Inflammatory macrophage treated with lipopolysaccharide for 4 hours (primary cell): ENCODE measurements at regions not wholly inside any gene's neighbourhood (a gene's known extent, or its start where the extent isn't known, plus 50 kb on each side); places are given as distances from the start of the nearest gene placed in this dataset.
"Not testable (repeated sequence)": the region's sequence is repeated elsewhere in the genome, so short reads cannot be mapped to it uniquely, and the experiment has no call there.

Experiments used
- DNase-seq: peaks from one replicate; pipeline ENCODE4 v3.0.0-alpha.2; 2020

- DNase-seq, result no peak
Observed at GRCh38 chr2:236417150-236417549, 152.5 kb upstream of the ACKR3 start.

- no peak for DNase-seq
Observed at GRCh38 chr2:236430584-236430983, 139.0 kb upstream of the ACKR3 start.

GRCh38 chr2:236434593-236434992 is 135.0 kb upstream of the ACKR3 start:
- DNase-seq, result no peak

- no peak for DNase-seq
Observed at GRCh38 chr2:236440110-236440881, 129.3 kb upstream of the ACKR3 start.

GRCh38 chr2:236444187-236444586 is 125.4 kb upstream of the ACKR3 start:
- no peak for DNase-seq

DNA sequence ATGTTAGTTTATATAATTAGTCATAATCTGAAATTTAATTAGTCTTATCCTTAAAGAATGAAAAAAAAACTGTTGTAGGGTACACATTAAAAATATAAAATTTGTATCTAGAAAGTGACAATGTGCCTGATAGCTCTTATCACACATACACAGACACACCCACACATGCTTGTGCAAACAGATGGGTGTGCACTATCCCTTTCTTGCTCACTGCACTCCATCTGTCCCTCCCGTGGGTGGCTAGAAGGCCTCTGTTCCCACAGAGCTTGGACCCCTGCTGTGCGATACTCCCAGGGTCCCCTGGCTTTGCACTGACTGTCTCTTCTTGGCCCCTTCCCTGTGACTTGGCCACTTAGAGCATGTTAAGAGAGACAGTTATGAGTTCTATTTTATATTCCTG is 123.9 kb upstream of the ACKR3 start:
- DNase-seq, result no peak

- DNase-seq, result no peak
Observed at GRCh38 chr2:236446521-236446920, 123.1 kb upstream of the ACKR3 start.

GRCh38 chr2:236449167-236449761 is 120.4 kb upstream of the ACKR3 start:
- no peak for DNase-seq

GRCh38 chr2:236452238-236452637 is 117.4 kb upstream of the ACKR3 start:
- no peak for DNase-seq

- DNase-seq, result no peak
Observed at GRCh38 chr2:236454076-236454475, 115.5 kb upstream of the ACKR3 start.

DNA sequence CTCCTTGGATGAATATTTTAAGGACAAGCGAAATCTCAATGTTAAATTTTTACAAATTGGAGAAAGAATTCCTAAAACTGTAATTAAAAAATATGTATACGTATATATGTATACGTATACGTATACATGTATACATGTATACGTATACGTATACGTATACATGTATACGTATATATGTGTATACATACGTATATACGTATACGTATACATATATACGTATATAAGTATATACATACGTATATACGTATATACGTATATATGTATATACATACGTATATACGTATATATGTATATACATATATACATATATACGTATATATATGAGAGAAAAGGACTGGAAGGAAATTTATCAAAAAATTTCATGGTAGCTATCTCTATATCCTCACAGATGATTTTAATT is 110.2 kb upstream of the ACKR3 start:
- no peak for DNase-seq

GRCh38 chr2:236464140-236464539 is 105.5 kb upstream of the ACKR3 start:
- DNase-seq, result no peak

DNA sequence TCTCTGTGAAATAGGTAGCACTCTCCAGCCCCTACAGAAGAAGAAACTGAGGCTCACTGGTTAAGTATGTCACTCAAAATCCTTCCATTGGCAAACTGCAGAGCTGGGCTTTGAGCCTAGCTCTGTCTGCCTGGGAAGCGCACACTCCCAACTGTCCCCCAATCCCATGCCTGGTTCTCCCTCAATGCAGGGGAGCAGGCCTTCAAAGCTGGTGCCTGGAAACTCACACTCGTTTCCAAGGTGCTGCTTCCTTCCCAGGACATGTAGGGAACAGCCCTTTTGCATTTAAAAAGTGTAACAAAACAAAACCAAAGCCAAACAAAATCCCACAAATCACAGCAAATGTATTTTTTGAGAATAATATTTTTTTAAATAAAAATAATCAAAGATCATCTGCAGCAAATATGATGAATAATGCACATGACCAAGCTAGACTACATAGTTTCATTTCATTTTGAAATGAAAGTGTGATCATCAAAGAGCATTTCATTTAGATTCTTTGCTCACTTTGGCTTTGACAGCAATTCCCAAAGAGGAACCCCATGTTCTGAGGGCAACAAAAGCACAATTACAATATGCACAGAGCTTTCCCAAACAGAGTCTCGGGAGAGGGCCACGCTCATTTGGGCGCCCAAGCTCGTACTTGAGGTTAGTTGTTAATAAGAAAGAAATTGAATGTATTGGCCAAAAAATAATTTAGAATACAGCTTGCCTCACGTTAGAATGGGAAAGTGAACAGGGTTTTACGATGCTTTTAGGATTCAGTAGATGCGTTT is 96.7 kb upstream of the ACKR3 start:
- DNase-seq, result no peak

- DNase-seq, result no peak
Observed at GRCh38 chr2:236473691-236474090, 95.9 kb upstream of the ACKR3 start.

DNA sequence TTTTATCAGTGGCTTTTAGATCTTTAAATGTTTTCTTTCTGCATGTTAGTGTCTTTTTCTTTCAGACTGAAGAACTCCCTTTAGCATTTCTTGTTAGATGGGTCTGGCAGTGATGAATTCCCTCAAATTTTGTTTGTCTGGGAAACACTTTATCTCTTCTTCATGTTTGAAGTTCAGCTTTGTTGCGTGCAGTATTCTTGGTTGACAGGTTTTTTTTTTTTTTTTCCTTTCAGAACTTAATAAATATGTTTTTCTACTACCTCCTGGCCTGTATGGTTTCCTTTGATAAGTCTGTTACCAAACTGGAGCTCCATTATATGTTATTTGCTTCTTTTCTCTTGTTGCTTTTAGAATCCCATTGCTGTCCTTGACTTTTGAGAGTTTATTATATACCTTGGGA is 89.8 kb upstream of the ACKR3 start:
- DNase-seq, result no peak

- DNase-seq, result no peak
Observed at GRCh38 chr2:236483102-236483501, 86.5 kb upstream of the ACKR3 start.

- DNase-seq, result no peak
Observed at GRCh38 chr2:236485519-236485918, 84.1 kb upstream of the ACKR3 start.

DNA sequence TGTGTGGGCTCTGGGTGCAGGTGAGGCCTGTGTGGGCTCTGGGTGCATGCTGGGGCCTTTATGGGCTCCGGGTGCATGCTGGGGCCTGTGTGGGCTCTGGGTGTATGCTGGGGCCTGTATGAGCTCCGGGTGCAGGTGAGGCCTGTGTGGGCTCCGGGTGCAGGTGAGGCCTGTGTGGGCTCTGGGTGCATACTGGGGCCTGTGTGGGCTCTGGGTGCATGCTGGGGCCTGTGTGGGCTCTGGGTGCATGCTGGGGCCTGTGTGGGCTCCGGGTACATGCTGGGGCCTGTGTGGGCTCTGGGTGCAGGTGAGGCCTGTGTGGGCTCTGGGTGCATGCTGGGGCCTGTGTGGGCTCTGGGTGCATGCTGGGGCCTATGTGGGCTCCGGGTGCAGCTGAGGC is 80.5 kb upstream of the ACKR3 start:
- not testable (repeated sequence) for DNase-seq

DNA sequence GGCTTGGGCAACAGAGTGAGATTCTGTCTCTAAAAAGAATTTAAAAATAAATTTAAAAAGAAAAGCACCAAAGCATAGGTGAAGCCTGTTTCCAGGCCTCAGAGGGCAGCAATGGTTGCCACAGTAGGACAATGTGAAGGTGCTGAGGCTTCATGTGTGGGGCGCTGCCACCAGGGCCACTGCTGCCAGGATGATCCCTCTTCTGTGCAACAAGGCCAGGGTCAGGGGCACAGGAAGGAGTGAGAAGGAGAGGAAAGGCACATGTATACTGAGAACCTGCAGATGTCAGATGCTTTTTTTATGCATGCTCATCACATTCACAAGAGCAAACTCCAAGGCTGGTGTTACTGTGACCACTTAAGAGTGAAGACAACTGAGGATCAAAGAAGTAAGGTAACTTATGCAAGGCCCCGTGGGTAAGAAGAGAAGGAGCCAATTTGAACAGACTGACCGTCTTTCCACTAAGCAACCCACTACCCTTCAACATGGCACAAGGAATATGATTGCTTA is 79.7 kb upstream of the ACKR3 start:
- no peak for DNase-seq

DNA sequence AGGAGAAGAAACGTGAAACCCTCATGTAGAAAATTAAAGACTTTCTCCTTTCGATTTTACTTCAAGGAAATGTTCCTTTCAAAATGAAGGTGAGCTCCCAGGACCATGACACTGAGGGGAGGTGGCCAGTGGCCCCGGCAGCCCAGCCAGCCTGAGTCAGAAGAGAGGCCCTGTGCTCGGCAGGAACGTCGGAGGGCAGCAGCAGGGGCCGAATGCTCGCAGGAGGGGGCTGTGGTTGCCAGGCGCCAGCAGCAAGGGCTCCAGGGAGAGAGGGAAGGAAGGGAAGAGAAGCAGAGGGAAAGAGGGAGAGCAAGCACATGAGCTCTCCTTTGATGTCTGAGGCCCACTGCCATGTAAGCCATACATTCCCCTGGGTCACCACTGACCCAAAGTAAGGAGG is 73.3 kb upstream of the ACKR3 start:
- DNase-seq, result no peak

DNA sequence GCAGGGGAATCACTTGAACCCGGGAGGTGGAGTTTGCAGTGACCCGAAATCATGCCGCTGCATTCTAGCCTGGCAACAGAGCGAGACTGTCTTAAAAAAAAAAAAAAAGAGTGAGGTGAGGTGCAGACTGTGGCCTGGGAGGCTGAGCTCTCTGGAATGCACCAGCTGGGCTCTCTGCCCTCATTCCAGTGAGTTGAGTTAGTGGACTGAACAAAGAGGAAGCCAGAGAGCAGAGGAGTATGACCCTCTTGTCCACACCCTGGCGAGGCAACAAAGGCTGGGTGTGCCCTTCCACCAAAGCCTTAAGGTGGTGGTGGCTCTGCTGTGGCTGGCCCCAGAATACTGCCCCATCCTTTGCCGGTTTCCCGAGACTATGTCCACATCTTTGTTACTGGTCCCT is 71.3 kb upstream of the ACKR3 start:
- DNase-seq, result peak; percentile 8

- peak; percentile 75 for DNase-seq
Observed at GRCh38 chr2:236499691-236500578, 69.7 kb upstream of the ACKR3 start.

DNA sequence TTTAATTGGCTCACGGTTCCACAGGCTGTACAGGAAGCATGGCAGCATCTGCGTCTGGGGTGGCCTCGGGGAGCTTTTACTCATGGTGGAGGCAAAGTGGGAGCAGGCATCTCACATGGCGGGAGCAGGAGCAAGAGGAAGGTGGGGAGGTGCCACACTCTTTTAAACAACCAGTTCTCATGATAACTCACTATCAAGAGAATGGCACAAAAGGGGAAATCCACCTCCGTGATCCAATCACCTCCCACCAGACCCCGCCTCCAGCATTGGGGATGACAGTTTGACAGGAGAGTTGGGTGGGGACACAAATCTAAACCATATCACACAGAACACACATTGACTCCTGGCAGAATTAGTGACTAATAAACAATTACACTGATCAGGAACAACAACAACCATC is 68.6 kb upstream of the ACKR3 start:
- DNase-seq, result no peak
